Peyer's patch (tissue), 4 donors: ENCODE measurements at regions not wholly inside any gene's neighbourhood (a gene's known extent, or its start where the extent isn't known, plus 50 kb on each side); places are given as distances from the start of the nearest gene placed in this dataset.

Experiments
- DNase-seq, 3 donors: peaks; one replicate each; pipeline ENCODE4 v3.0.0-alpha.2; 2017 to 2019
- H3K27ac ChIP-seq, 4 donors: fragments of 200-600 bp; sonication (generic); one replicate each; pipeline ENCODE4 v1.5.1; 2016 to 2019
- H3K27me3 ChIP-seq, 2 donors: fragments of 200-600 bp; sonication (generic); one replicate each; pipeline ENCODE4 v1.5.1; 2019
- H3K36me3 ChIP-seq, 3 donors: fragments of 200-600 bp; sonication (generic); one replicate each; pipeline ENCODE4 v1.5.1; 2016 to 2019
- H3K4me1 ChIP-seq, 4 donors: fragments of 200-600 bp; sonication (generic); one replicate each; pipeline ENCODE4 v1.5.1; 2016 to 2019
- H3K4me3 ChIP-seq, 4 donors: fragments of 200-600 bp; sonication (generic); 1 replicate in 3 of 4; 2 replicates in 1 of 4; pipeline ENCODE4 v1.5.1; 2016 to 2019; ENCODE audit warnings: mild to moderate bottlenecking in 1 of 4
- H3K9me3 ChIP-seq, 4 donors: fragments of 200-600 bp; sonication (generic); one replicate each; pipeline ENCODE4 v1.5.1; 2016 to 2019; ENCODE audit warnings: mild to moderate bottlenecking in 1 of 4
- CTCF ChIP-seq, 6 experiments: fragments of 450-650 bp in 4 of 6; fragments of 200-600 bp in 2 of 6; sonication (generic) in 1 of 6; IDR thresholded peaks; one replicate each; pipeline ENCODE4 v1.5.1; 2017 to 2019; ENCODE audit warnings: antibody characterized with exemption in 6 of 6, mild to moderate bottlenecking in 3 of 6, moderate library complexity in 1 of 6
- POLR2A ChIP-seq, 2 donors: fragments of 450-650 bp; IDR thresholded peaks; one replicate each; pipeline ENCODE4 v1.5.1; 2017; ENCODE audit warnings: antibody characterized with exemption in 2 of 2, mild to moderate bottlenecking in 2 of 2, moderate library complexity in 2 of 2

DNA sequence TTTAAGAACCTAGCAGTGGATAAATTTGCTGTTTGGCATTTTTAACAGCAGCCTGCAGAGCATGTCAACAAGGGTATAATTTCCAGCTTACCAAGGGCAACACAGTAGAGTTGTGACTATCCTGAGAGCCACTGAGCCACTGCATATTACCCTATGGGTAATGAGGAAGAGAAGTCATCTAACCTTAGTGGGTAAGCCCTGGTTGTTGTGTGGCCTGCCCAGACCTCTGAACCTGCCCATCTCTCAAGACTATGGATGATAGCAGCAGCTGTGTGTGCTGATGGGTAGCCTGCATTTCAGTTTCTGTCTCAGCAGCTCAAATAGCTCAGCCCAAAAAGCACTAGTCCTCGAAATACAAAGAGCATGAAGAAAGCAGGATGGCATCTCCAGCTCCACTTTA lies 56.1 kb upstream of the PIP5K1B start:
- Histone ChIP-seq H3K9me3 (no peaks in the 10 kb centered on the region), H3K4me1 (peaks cover 0 to 4% (median 0%) of the 10 kb centered on the region in 4 donors), H3K36me3 (no peaks in the 10 kb centered on the region), H3K27me3 (no peaks in the 10 kb centered on the region), H3K4me3 (no peak overlapping the region), H3K27ac (no peak overlapping the region)
- DNase-seq, result no peak
- no peak for TF ChIP-seq POLR2A (IDR thresholded peaks at IDR 0.05)
- no peak for TF ChIP-seq CTCF (IDR thresholded peaks at IDR 0.05)

- no peak for TF ChIP-seq CTCF (IDR thresholded peaks at IDR 0.05)
- TF ChIP-seq POLR2A (IDR thresholded peaks at IDR 0.05), result no peak
- H3K36me3 ChIP-seq, result no peaks in the 10 kb centered on the region
- H3K9me3 ChIP-seq, result no peaks in the 10 kb centered on the region
- H3K4me3 ChIP-seq, result no peak overlapping the region
- H3K27ac ChIP-seq, result no peak overlapping the region
- peaks cover 0 to 4% (median 0%) of the 10 kb centered on the region in 4 donors for H3K4me1 ChIP-seq
- no peak for DNase-seq
- no peaks in the 10 kb centered on the region for H3K27me3 ChIP-seq
Measured at GRCh38 chr9:68651280-68651893, 53.7 kb upstream of the PIP5K1B start.

DNA sequence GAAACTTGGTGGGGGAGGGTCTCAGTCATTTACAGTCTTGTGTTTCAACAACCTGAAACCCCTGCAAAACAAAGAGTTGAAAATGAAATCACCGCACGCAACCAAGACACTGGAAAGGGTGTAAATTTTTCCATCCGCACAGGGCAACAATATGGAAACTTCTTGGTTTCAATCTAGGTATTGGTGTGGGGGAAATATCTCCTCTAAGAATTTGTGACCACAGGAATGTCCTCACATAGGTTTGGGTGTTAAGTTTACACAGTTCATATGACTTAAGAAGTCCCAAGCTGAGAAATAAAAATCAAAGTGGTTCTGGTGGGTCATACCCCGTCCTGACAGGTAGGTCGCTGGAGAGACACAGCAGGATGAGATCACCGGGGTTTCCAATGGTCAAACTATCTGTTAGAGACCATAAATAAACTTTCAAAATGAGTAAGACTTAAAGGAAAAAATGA lies 51.9 kb upstream of the PIP5K1B start:
- Histone ChIP-seq H3K9me3 (no peaks in the 10 kb centered on the region), H3K36me3 (no peaks in the 10 kb centered on the region)

GRCh38 chr9:68654075-68654474 lies 51.0 kb upstream of the PIP5K1B start:
- DNase-seq, result no peak
- peaks cover 0 to 4% (median 0%) of the 10 kb centered on the region in 4 donors for H3K4me1 ChIP-seq
- no peak for TF ChIP-seq POLR2A (IDR thresholded peaks at IDR 0.05)
- TF ChIP-seq CTCF (IDR thresholded peaks at IDR 0.05), result no peak
- no peaks in the 10 kb centered on the region for H3K27me3 ChIP-seq
- no peaks in the 10 kb centered on the region for H3K9me3 ChIP-seq
- H3K4me3 ChIP-seq, result no peak overlapping the region
- no peak overlapping the region for H3K27ac ChIP-seq
- H3K36me3 ChIP-seq, result no peaks in the 10 kb centered on the region

More for the DNA sequence above, 51.9 kb upstream of the PIP5K1B start:
- no peak for TF ChIP-seq POLR2A (IDR thresholded peaks at IDR 0.05)
- TF ChIP-seq CTCF (IDR thresholded peaks at IDR 0.05), result no peak
- DNase-seq, result no peak
- Histone ChIP-seq H3K27ac (no peak overlapping the region), H3K4me1 (peaks cover 0 to 4% (median 0%) of the 10 kb centered on the region in 4 donors), H3K4me3 (no peak overlapping the region), H3K27me3 (no peaks in the 10 kb centered on the region)
